GM12892 (cell line): ENCODE measurements at regions not wholly inside any gene's neighbourhood (a gene's known extent, or its start where the extent isn't known, plus 50 kb on each side); places are given as distances from the start of the nearest gene placed in this dataset.

Experiments used
- POLR2A ChIP-seq: IDR thresholded peaks from 2 replicates; pipeline ENCODE4 v1.6.1; 2011; ENCODE audit warnings: low read depth, low read length, control low read depth
- POLR2AphosphoS5 ChIP-seq: IDR thresholded peaks from 2 replicates; pipeline ENCODE4 v1.6.1; 2011; ENCODE audit warnings: low read depth, low read length, control low read depth

DNA sequence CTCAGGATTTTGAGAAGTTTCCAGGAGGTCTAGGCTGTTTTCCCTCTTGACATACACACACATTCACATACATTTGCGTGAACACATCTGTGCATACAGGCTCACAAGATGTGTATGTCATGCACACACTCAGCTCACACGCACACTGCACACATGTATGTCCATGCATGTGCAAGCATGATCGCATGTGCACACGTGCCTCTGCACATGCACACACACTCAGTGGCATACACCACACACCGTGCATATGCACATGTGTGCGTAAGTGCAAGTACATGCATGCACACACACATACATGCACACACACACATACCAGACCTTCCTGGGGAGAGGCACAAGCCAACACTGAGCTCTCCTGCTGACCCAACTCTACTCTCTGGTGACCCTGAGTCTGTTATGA is 171.4 kb downstream of the RBFOX3 start:
- TF ChIP-seq POLR2AphosphoS5: no peak
- TF ChIP-seq POLR2A: no peak
